HG03135 (cell line): ENCODE measurements at regions not wholly inside any gene's neighbourhood (a gene's known extent, or its start where the extent isn't known, plus 50 kb on each side); places are given as distances from the start of the nearest gene placed in this dataset.

ENCODE experiments used
- ATAC-seq: cut with Tn5 transposase; IDR thresholded peaks from one replicate; pipeline ENCODE4 v1.9.1; 2021; ENCODE audit warnings: mild to moderate bottlenecking, moderate library complexity; ENCODE audit not compliant: unreplicated experiment

- ATAC-seq, result no peak
Observed at GRCh38 chr20:41888434-41888833, 270.3 kb upstream of the CHD6 start.

GRCh38 chr20:41887500-41887899 is 269.3 kb upstream of the CHD6 start:
- no peak for ATAC-seq

- no peak for ATAC-seq
Observed at GRCh38 chr20:41881466-41882046, 263.4 kb upstream of the CHD6 start.

- no peak for ATAC-seq
Observed at GRCh38 chr20:41879123-41879522, 260.9 kb upstream of the CHD6 start.

GRCh38 chr20:41877911-41878310 is 259.7 kb upstream of the CHD6 start:
- no peak for ATAC-seq

GRCh38 chr20:41874658-41875057 is 256.5 kb upstream of the CHD6 start:
- no peak for ATAC-seq

- no peak for ATAC-seq
Observed at GRCh38 chr20:41872930-41873329, 254.8 kb upstream of the CHD6 start.

- ATAC-seq, result no peak
Observed at GRCh38 chr20:41870869-41871462, 252.8 kb upstream of the CHD6 start.

GRCh38 chr20:41869261-41869660 is 251.1 kb upstream of the CHD6 start:
- no peak for ATAC-seq

GRCh38 chr20:41865938-41866337 is 247.8 kb upstream of the CHD6 start:
- no peak for ATAC-seq

GRCh38 chr20:41862476-41862875 is 244.3 kb upstream of the CHD6 start:
- ATAC-seq, result no peak

GRCh38 chr20:41861772-41862422 is 243.7 kb upstream of the CHD6 start:
- ATAC-seq, result no peak

- ATAC-seq, result no peak
Observed at GRCh38 chr20:41854765-41855164, 236.6 kb upstream of the CHD6 start.

GRCh38 chr20:41853806-41854205 is 235.6 kb upstream of the CHD6 start:
- no peak for ATAC-seq

GRCh38 chr20:41848180-41848579 is 230.0 kb upstream of the CHD6 start:
- ATAC-seq, result no peak

GRCh38 chr20:41837669-41838224 is 219.6 kb upstream of the CHD6 start:
- no peak for ATAC-seq

- no peak for ATAC-seq
Observed at GRCh38 chr20:41833739-41834138, 215.6 kb upstream of the CHD6 start.

GRCh38 chr20:41830702-41831101 is 212.5 kb upstream of the CHD6 start:
- ATAC-seq, result no peak

GRCh38 chr20:41819436-41819835 is 201.3 kb upstream of the CHD6 start:
- no peak for ATAC-seq

- ATAC-seq, result no peak
Observed at GRCh38 chr20:41818991-41819390, 200.8 kb upstream of the CHD6 start.

GRCh38 chr20:41818369-41818768 is 200.2 kb upstream of the CHD6 start:
- no peak for ATAC-seq

GRCh38 chr20:41811456-41811855 is 193.3 kb upstream of the CHD6 start:
- ATAC-seq, result no peak
